ACHN (cell line): ENCODE measurements at regions not wholly inside any gene's neighbourhood (a gene's known extent, or its start where the extent isn't known, plus 50 kb on each side); places are given as distances from the start of the nearest gene placed in this dataset.

Experiments
- DNase-seq: peaks from one replicate; pipeline ENCODE4 v3.0.0-alpha.2; 2015
- in situ Hi-C: cut with HindIII; loops from 2 replicates; pipeline ENCODE4 v1.10.0; 2017; ENCODE audit warnings: low sequenced_read_pairs, low pct_ligation_motif_present, low pct_unique_long_range_greater_than_20kb

GRCh38 chr14:98181768-98182167 is 1090.2 kb downstream of the BCL11B start:
- in situ Hi-C loops = no loop called here
- DNase-seq = no peak

DNA sequence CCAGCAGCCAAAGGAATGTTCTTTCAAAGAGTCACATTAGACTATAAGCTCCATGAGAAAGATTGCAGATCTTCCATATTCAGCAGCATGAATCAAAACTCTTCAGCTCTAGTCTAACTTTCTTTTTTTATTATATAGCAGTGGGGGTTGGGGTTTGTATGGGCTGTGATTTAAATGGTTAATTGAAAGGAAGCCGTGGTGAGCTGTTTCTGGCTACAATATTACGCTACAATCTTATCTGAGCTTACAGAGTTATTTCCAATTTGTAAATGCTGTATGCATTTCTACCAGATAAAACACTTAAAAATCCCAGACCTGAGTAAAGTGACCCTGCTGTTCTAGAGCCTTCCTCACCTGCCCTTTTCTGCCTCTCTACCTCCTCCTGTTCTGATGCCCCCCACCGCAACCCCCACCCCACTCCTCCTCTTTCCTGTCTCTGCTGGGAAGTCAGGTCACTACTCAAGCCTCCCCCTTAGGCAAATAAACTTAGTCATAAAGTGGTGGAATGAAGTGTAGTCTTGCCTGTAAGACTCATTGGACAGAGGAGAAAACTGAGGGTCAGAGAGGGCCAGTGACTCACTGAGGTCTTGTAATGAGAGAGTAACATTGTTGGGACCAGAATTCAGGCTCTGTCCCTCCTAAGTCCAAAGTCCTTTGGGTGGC is 1089.5 kb downstream of the BCL11B start:
- in situ Hi-C loops = no loop called here
- no peak for DNase-seq

DNA sequence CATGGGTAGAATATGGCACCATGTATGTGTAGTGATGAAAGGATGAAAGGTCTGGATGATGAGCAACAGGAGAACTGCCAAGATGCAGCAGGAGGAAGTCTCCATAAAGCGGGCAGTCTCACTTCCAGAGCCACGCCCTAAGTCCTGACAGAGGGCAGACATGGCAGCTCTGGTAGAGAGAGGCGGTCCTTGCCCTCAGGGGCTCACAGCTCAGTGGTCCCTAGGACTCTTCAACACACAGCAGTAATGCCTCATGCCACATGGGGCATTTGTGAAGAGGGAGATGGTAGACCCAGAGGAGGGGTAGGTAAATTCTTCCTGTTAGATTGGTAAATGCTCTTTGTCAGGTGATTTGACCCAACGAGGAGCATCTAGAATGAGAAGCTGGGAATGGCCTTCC is 1088.4 kb downstream of the BCL11B start:
- in situ Hi-C loops = no loop called here
- no peak for DNase-seq

DNA sequence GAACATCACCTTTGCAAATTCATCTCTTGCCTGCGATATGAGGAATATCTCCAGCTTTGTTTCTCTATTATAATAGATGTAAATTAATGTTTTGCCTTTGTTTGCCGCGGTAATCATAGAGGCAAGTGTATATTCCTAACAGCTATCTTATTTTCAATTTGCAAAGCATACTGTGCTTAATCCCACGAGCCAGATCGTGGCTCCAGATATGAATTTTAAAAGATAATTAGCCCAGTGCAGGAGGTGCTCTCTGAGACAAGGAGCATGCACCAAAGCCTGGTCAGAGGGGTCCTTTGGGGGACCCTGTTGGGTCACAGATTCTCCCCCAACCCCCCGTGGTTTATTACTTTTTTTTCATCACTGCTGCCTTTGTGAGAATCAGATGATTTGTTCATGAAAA is 1087.5 kb downstream of the BCL11B start:
- in situ Hi-C loops = no loop called here
- no peak for DNase-seq

DNA sequence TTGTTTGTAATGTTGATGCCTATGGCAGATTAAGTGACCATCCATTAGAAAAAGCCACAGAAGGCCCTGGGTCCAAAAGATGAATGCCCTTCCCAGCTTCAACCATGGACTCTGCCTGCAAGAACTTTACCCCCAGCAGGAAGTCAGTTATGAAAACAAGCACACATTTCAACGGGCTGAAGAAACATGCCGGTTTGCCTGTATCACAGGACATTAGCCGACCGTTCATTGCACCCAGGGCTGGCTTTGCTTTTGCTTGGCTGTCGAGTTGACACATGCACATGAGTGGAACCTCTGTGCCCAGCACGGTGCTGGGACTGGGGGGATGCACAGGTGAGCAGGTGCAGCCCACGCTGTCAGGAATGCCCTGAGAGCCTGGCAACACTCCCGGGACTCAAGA is 1087.0 kb downstream of the BCL11B start:
- no peak for DNase-seq
- in situ Hi-C loops = no loop called here

DNA sequence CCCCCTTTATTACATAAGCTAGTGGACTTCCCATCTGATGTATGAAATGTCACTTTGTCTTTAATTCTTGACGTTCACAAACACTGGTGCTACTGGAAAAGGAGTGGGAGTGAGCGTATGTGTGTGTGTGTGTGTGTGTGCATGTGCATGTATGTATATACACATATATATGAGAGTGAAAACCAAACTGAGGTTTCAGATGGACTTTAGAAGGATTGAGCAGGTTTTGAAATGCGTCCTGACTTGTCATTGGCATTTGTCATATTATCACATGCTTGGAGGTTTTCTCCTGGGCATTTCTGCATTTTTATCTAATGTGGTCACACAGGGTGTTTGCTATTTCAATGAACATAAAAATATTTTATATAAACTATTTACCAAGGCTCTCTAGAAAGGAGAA is 1085.9 kb downstream of the BCL11B start:
- in situ Hi-C loops = no loop called here
- DNase-seq = no peak

DNA sequence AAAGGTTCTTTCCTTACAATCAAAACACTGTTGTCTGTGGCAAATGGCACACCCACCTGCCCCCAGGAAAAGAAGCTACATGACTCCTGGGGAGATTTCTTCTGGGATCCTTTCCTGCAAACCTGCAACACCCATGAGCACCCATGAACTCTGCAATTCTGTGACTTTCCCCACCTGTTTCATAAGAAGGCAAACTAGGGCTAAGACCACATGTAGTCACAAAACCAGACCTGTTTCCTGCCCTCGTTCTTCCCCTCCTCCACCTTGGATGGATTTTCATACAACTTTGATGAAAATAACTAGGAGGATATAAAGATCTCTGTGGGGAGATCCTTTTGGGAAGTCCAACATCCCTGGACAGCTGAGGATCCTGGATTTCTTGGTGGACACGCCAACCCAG is 1084.7 kb downstream of the BCL11B start:
- no peak for DNase-seq
- in situ Hi-C loops = no loop called here

DNA sequence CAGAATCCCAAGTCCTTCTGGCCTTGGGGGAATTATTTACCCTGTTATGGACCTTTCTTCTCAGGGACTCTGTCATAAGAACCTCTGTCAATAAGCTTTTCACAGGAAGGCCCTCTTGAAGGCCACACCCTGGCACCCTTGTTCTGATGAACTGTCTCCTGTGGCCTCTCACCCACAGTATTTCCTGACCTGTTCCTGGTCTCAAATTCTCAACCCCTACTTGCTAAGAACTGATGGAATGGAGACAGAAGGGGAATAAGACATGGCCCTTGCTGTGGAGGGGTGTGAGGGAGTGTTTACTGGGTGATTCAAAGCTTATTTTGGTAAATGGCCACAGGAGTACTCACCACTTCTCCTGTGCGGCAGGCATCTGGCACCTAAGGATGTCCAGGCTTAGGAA is 1082.9 kb downstream of the BCL11B start:
- in situ Hi-C loops = no loop called here
- DNase-seq = no peak

DNA sequence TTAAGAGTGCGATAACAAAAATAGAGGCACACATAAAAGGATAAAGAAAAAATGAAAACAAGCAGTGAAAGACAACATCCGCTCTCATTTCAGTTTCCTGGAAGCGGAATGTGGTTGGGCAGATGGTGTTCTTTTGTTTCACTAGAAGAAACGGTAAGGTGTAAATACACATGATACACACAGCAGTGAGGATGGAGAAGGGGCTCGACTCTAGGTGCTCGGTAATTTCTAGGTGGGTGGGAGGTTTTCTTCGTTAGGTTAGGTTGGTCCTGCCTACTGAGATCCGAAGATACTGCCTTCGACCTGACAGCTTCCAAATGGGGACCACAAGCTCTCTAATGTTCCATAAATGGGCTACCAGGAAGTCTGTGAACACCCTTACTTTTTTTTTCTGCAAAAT is 1082.5 kb downstream of the BCL11B start:
- DNase-seq = no peak
- in situ Hi-C loops = no loop called here

DNA sequence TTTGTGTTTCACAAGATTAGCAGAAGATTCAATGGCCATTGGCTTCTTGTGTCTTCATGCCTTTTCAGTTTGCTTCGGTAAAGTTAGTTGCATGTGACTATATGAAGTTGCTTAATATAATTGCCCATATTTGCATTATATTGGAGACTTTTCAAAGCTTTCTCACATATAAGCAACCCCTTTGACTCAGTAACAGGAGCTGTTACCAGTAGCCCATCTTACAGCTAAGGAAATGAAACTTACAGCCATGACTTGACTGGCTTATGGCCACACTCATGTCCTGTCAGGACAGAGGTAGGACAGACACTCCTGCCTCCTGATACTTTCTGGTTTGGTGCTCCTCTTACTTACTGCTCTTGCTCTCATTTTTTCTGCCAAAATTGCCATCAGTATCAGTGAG is 1082.1 kb downstream of the BCL11B start:
- in situ Hi-C loops = no loop called here
- DNase-seq = no peak

DNA sequence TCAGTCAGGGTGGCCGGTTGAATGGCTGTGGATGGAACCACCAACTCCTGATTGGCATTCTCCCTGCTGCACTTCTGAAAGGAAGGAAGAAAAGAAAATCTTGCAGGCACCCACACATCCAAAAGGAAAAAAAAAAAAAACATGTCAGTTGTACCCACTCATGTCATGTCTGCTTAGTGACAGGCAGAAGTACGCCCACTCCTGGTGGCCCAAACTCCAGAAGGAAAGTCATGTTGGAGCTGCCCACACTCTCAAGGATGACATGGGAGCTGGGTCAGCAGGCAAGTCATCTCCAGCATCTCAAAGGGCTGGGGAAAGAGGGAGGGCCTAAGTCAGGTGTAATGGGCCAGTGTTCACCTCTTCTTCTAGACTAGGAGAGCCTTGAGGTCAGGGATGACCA is 1079.1 kb downstream of the BCL11B start:
- DNase-seq = no peak
- in situ Hi-C loops = no loop called here

GRCh38 chr14:98194821-98195220 is 1077.2 kb downstream of the BCL11B start:
- in situ Hi-C loops = no loop called here
- no peak for DNase-seq

- in situ Hi-C loops = no loop called here
- DNase-seq = no peak
Observed at GRCh38 chr14:98195256-98195655, 1076.7 kb downstream of the BCL11B start.

DNA sequence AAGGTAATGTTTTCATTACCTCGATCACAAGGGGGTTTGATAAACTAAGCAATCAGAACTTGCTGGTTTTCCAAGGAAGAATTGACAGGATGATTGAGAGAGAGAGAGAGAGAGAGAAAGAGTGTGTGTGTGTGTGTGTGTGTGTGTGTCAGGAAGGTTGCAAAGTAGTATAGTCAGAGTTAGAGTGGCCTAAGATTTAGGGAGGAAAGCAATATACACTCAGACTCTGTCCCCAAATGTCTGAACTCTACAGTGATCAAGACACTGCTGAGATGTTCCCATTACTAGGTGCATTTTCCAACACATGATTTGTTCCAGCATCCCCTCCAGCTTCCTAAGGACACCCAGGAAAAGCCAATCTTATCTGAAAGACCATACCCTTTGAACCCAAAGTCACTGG is 1074.1 kb downstream of the BCL11B start:
- in situ Hi-C loops = no loop called here
- no peak for DNase-seq

- in situ Hi-C loops = no loop called here
- DNase-seq = no peak
Observed at GRCh38 chr14:98198385-98198784, 1073.6 kb downstream of the BCL11B start.

- in situ Hi-C loops = no loop called here
- no peak for DNase-seq
Observed at GRCh38 chr14:98200601-98201000, 1071.4 kb downstream of the BCL11B start.

DNA sequence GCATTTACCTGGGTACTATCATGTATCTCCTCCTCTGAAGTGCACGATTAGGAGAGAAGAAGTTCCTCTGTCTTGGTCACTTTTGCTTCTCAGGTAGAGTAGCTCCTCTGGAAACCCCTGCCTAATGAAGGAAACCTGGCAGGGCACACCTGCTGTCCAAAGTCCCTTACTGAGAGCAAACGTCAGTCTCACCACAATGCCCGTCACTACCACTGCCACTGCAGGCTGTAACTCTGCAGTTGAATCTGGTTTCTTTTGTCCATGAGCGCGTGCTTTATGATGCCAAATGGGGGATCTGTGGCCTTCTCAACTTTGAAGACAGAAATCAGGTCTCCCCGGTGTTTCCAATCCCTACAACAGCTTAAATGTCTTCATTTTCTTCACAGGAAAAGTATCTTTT is 1068.6 kb downstream of the BCL11B start:
- no peak for DNase-seq
- in situ Hi-C loops = no loop called here

- in situ Hi-C loops = no loop called here
Observed at GRCh38 chr14:98204139-98204538, 1067.9 kb downstream of the BCL11B start.

DNA sequence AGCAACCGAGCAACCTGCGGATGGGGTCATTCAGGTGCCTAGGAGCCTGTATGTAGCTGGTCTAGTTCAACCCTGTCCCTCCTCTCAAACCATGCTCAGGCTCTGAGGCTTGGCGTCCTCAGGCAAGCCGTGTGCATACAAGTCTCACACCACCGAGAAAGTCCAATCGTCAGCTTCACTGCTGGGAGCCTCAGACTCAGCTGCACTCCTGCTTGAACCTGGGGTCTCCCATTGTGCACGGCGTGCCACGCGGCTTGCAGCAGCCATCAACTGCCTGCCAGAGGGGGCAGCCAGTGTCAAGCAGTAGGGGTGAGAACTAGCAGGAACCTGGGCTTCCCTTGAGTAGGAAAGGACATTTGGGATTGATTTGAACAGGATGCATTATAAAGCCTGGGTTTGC is 1064.6 kb downstream of the BCL11B start:
- in situ Hi-C loops = no loop called here

More at GRCh38 chr14:98204139-98204538, 1067.9 kb downstream of the BCL11B start:
- DNase-seq = no peak

DNA sequence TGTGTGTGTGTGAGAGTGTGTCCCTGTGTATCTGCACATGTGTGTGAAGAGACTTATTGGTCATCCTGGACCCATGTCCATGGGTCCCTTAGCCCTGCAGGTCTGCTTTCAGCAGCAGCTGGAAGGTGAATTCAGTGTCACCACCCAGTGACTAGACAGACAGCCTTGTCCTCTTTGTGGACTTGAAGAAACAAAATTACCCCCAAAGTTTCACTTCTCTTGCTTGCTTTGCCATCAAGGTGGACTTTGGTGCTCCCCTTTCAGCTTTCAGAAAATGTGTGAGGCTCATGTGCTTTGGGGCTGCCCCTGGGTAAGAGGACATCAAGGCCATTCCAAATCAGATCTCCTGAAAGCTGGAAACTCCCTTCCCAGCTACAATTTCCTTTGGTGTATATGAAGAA is 1063.8 kb downstream of the BCL11B start:
- no peak for DNase-seq
- in situ Hi-C loops = no loop called here

More for the DNA sequence above, 1064.6 kb downstream of the BCL11B start:
- DNase-seq = no peak

- no peak for DNase-seq
- in situ Hi-C loops = no loop called here
Observed at GRCh38 chr14:98208943-98209342, 1063.1 kb downstream of the BCL11B start.
